Endothelial cell (in vitro differentiated cells): ENCODE measurements at regions not wholly inside any gene's neighbourhood (a gene's known extent, or its start where the extent isn't known, plus 50 kb on each side); places are given as distances from the start of the nearest gene placed in this dataset.

Source experiments
- DNase-seq: peaks from one replicate; pipeline ENCODE4 v3.0.0; 2021; ENCODE audit warnings: low spot score
- H3K27ac Mint-ChIP-seq: one replicate; pipeline ENCODE4 v1.8.0; 2021; ENCODE audit warnings: mixed read lengths, inconsistent platforms; ENCODE audit not compliant: unreplicated experiment
- H3K27me3 Mint-ChIP-seq: one replicate; pipeline ENCODE4 v1.8.0; 2021; ENCODE audit warnings: mild to moderate bottlenecking, moderate library complexity, mixed read lengths, inconsistent platforms; ENCODE audit not compliant: unreplicated experiment
- H3K36me3 Mint-ChIP-seq: one replicate; pipeline ENCODE4 v1.8.0; 2021; ENCODE audit warnings: mild to moderate bottlenecking, low read depth, mixed read lengths, inconsistent platforms; ENCODE audit not compliant: unreplicated experiment
- H3K4me1 Mint-ChIP-seq: one replicate; pipeline ENCODE4 v1.8.0; 2021; ENCODE audit warnings: mild to moderate bottlenecking, mixed read lengths, inconsistent platforms; ENCODE audit not compliant: unreplicated experiment
- H3K4me3 Mint-ChIP-seq: one replicate; pipeline ENCODE4 v1.8.0; 2021; ENCODE audit warnings: mild to moderate bottlenecking, mixed read lengths, inconsistent platforms; ENCODE audit not compliant: unreplicated experiment
- H3K9me3 Mint-ChIP-seq: one replicate; pipeline ENCODE4 v1.8.0; 2021; ENCODE audit warnings: mixed read lengths, inconsistent platforms; ENCODE audit not compliant: unreplicated experiment
- TF ChIP-seq, protein P1 (sequence below): fragments of 200-600 bp; sonication (generic); IDR thresholded peaks from one replicate; pipeline ENCODE4 v1.5.0; 2021; ENCODE audit warnings: antibody characterized with exemption; ENCODE audit not compliant: unreplicated experiment

DNA sequence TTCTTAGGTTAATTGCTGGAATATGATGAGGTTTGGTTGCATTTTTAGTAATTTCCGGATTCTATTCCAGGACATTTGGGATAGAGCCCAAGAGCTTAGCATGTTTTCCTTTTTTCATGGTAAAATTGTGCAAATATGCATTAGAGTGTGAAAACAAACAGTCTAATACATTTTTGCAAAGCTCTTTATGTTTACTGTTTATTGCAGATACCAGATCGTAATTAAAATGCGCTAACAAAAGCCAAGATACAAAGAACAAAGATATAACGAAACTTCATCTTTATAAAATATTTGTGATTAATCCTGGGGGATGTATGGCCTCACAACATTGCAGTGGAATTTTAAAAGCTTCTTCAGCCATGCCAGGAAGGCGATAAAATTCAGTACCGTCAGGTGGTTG, 94.5 kb upstream of the TBC1D5 start:
- H3K27me3 Mint-ChIP-seq = no peaks in the 10 kb centered on the region
- TF ChIP-seq, protein P1, sequence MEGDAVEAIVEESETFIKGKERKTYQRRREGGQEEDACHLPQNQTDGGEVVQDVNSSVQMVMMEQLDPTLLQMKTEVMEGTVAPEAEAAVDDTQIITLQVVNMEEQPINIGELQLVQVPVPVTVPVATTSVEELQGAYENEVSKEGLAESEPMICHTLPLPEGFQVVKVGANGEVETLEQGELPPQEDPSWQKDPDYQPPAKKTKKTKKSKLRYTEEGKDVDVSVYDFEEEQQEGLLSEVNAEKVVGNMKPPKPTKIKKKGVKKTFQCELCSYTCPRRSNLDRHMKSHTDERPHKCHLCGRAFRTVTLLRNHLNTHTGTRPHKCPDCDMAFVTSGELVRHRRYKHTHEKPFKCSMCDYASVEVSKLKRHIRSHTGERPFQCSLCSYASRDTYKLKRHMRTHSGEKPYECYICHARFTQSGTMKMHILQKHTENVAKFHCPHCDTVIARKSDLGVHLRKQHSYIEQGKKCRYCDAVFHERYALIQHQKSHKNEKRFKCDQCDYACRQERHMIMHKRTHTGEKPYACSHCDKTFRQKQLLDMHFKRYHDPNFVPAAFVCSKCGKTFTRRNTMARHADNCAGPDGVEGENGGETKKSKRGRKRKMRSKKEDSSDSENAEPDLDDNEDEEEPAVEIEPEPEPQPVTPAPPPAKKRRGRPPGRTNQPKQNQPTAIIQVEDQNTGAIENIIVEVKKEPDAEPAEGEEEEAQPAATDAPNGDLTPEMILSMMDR = no peak
- no peaks in the 10 kb centered on the region for H3K36me3 Mint-ChIP-seq
- H3K4me1 Mint-ChIP-seq = no peaks in the 10 kb centered on the region
- no peak overlapping the region for H3K27ac Mint-ChIP-seq
- H3K4me3 Mint-ChIP-seq = no peak overlapping the region
- no peaks in the 10 kb centered on the region for H3K9me3 Mint-ChIP-seq
- DNase-seq = no peak

DNA sequence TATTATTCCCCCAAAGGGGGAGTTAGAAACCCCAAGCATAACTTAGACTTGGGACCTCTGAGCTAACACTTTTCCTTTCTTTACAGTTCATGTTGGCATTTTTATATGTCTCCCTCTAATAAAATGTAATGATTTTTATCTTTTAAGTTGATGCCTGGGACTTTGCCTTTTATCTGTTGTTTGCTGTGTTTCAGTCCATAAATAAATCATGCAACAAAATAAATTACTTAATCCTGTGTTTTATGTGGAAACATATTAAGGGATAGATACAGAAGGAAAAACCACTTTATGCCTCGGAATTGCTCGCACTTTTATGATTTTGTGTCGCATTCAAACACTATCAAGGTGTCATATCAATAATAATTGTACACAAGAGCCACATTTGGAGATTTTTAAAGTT, 93.7 kb upstream of the TBC1D5 start:
- Mint-ChIP-seq H3K4me1 (no peaks in the 10 kb centered on the region), H3K27ac (no peak overlapping the region), H3K9me3 (no peaks in the 10 kb centered on the region), H3K27me3 (no peaks in the 10 kb centered on the region), H3K36me3 (no peaks in the 10 kb centered on the region), H3K4me3 (no peak overlapping the region)
- TF ChIP-seq, protein P1 = no peak
- DNase-seq = no peak

DNA sequence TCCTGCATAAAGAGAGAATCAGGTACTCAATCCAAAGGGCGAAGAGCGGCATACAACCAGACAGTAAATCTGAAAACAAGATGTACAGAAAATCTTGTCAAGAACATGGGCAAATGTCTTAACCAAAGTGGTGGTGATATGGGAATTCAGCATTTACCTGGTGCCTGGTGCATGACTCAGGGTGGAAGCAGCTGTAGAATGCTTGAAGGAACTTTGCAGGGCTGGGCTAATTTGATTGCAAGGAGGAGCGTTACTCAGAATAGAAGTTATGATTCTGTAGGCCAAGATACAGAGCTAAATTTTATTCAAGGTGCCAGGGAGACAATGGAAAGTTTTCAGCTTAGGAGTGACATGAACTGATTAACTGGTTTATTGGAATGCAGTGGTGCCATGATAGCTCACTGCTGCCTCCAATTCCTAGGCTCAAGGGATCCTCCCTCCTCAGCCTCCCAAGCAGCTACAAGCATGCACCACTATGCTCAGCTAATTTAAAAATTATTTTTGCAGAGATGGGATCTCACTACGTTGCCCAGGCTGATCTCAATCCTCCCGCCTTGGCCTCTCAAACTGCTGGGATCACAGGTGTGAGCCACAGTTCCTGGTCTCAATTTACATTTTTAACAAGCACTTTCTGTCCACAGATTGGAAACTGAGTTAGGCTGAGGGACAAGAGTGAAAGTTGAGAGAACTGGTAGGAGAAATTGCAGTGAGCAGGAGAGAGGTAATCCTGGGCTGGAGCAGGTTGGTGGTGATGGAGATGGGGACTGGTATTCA, 91.5 kb upstream of the TBC1D5 start:
- TF ChIP-seq, protein P1 = no peak
- DNase-seq = no peak
- H3K4me1 Mint-ChIP-seq = no peaks in the 10 kb centered on the region
- H3K27ac Mint-ChIP-seq = no peak overlapping the region
- no peaks in the 10 kb centered on the region for H3K36me3 Mint-ChIP-seq
- H3K27me3 Mint-ChIP-seq = no peaks in the 10 kb centered on the region
- no peak overlapping the region for H3K4me3 Mint-ChIP-seq
- no peaks in the 10 kb centered on the region for H3K9me3 Mint-ChIP-seq

DNA sequence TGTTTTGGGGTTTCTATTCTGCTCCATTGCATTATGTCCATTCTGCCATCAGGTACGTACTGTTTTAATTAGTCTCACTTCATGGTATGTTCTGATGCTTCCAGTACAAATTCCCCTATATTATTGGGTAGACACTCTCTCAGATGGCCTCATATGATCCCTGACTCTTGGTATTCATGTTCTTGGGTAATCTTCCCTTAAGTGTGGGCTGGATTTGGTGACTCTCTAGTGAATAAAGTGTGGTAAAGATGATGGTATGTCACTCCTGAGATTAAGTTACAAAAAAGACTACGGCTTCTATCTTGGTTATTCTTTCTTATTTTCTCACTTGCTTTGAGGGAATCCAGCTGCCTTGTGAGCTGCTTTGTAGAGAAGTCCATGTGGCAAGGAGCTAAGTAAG, 89.6 kb upstream of the TBC1D5 start:
- TF ChIP-seq, protein P1 = no peak
- Mint-ChIP-seq H3K27ac (no peak overlapping the region), H3K4me1 (no peaks in the 10 kb centered on the region), H3K36me3 (no peaks in the 10 kb centered on the region), H3K9me3 (no peaks in the 10 kb centered on the region), H3K4me3 (no peak overlapping the region), H3K27me3 (no peaks in the 10 kb centered on the region)
- DNase-seq = no peak

DNA sequence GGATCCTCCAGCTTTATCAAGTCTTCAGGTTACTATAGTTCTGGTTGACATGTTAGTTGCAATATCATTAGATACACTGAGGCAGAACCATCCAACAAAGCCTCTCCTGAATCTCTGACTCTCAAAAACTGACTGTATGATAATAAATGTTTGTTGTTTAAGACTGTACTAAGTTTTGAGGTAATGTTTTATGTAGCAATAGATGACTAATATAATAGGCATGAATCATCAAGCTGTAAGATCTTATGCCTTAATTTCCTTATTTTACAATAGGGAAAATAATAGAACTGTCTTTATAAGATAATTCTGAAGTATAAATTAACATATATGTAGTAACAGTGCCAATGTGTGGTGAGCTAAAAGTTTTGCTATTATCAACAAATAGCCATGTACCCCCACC, 88.9 kb upstream of the TBC1D5 start:
- Mint-ChIP-seq H3K9me3 (no peaks in the 10 kb centered on the region), H3K4me3 (no peak overlapping the region), H3K4me1 (no peaks in the 10 kb centered on the region), H3K36me3 (no peaks in the 10 kb centered on the region), H3K27ac (no peak overlapping the region), H3K27me3 (no peaks in the 10 kb centered on the region)
- no peak for DNase-seq
- TF ChIP-seq, protein P1 = no peak
